D721Med (cell line): ENCODE measurements at regions not wholly inside any gene's neighbourhood (a gene's known extent, or its start where the extent isn't known, plus 50 kb on each side); places are given as distances from the start of the nearest gene placed in this dataset.

ENCODE experiments used
- DNase-seq: peaks from one replicate; pipeline ENCODE4 v3.0.0; 2011; ENCODE audit warnings: low spot score; ENCODE audit not compliant: insufficient read length
- FAIRE-seq: peaks from 2 replicates; lab custom pipeline; 2011; peaks lifted over from hg19 to GRCh38; lab: Jason Lieb, UNC
- CTCF ChIP-seq: IDR thresholded peaks from 2 replicates; pipeline ENCODE4 v1.5.1; 2012; ENCODE audit warnings: mild to moderate bottlenecking, control low read depth; ENCODE audit not compliant: insufficient read depth; ENCODE audit errors: missing control alignments

GRCh38 chr2:185471441-185471840 is 267.2 kb upstream of the FSIP2 start:
- DNase-seq (no peak), FAIRE-seq (no peak)
- no peak for TF ChIP-seq CTCF

GRCh38 chr2:185472574-185472973 is 266.0 kb upstream of the FSIP2 start:
- FAIRE-seq (no peak), DNase-seq (no peak)
- no peak for TF ChIP-seq CTCF

- no peak for TF ChIP-seq CTCF
- DNase-seq = no peak
- no peak for FAIRE-seq
Observed at GRCh38 chr2:185473838-185474237, 264.8 kb upstream of the FSIP2 start.

GRCh38 chr2:185475914-185476313 is 262.7 kb upstream of the FSIP2 start:
- FAIRE-seq (no peak), DNase-seq (no peak)
- TF ChIP-seq CTCF = no peak

GRCh38 chr2:185477452-185477851 is 261.2 kb upstream of the FSIP2 start:
- DNase-seq (no peak), FAIRE-seq (peak; percentile 61)
- TF ChIP-seq CTCF = no peak

- FAIRE-seq (no peak), DNase-seq (no peak)
- no peak for TF ChIP-seq CTCF
Observed at GRCh38 chr2:185484602-185485001, 254.0 kb upstream of the FSIP2 start.

- DNase-seq (no peak), FAIRE-seq (no peak)
- no peak for TF ChIP-seq CTCF
Observed at GRCh38 chr2:185502351-185502750, 236.3 kb upstream of the FSIP2 start.
